ENCODE measurements at regions not wholly inside any gene's neighbourhood (a gene's known extent, or its start where the extent isn't known, plus 50 kb on each side); places are given as distances from the start of the nearest gene placed in this dataset.

GRCh38 chrX:4735299-4735698, 1021.9 kb upstream of the PRKX start:
- Histone ChIP-seq H3K27me3 (ENCODE audit: insufficient read depth, low read length) (no peaks in the 10 kb centered on the region), H3K4me1 (ENCODE audit: insufficient read depth, low read length, severe bottlenecking) (no peaks in the 10 kb centered on the region), H3K79me2 (ENCODE audit: insufficient read depth, low read length) (no peaks in the 10 kb centered on the region), H4K20me1 (ENCODE audit: insufficient read depth, low read length) (no peaks in the 10 kb centered on the region), H3K9ac (ENCODE audit: low read length) (no peak overlapping the region), H3K36me3 (ENCODE audit: insufficient read depth, low read length) (no peaks in the 10 kb centered on the region), H3K4me2 (ENCODE audit: low read length) (no peak overlapping the region), H3F3A (ENCODE audit: insufficient read depth, low read length) (no peaks in the 10 kb centered on the region), H3K9me2 (ENCODE audit: low read depth, low read length) (no peaks in the 10 kb centered on the region), H2AFZ (ENCODE audit: low read length) (no peak overlapping the region), H3K9me3 (ENCODE audit: low read length) (no peaks in the 10 kb centered on the region), H3K27ac (ENCODE audit: low read depth, low read length, poor library complexity, severe bottlenecking) (no peak overlapping the region), H3K4me3 (ENCODE audit: low read depth, low read length, poor library complexity, severe bottlenecking) (no peak overlapping the region)
- TF ChIP-seq EZH2 (IDR thresholded peaks at IDR 0.05; ENCODE audit: borderline replicate concordance, low read length) (no peak), CTCF (IDR thresholded peaks at IDR 0.05; ENCODE audit: low read length) (no peak)

GRCh38 chrX:4710618-4711433, 997.4 kb upstream of the PRKX start:
- H3K9ac ChIP-seq (ENCODE audit: low read length), result no peak overlapping the region
- H2AFZ ChIP-seq (ENCODE audit: low read length), result no peak overlapping the region
- H3K79me2 ChIP-seq (ENCODE audit: insufficient read depth, low read length), result no peaks in the 10 kb centered on the region
- no peak for TF ChIP-seq CTCF (IDR thresholded peaks at IDR 0.05; ENCODE audit: low read length)
- no peak for TF ChIP-seq EZH2 (IDR thresholded peaks at IDR 0.05; ENCODE audit: borderline replicate concordance, low read length)
- H3K36me3 ChIP-seq (ENCODE audit: insufficient read depth, low read length), result no peaks in the 10 kb centered on the region
- H3F3A ChIP-seq (ENCODE audit: insufficient read depth, low read length), result no peaks in the 10 kb centered on the region
- H3K9me2 ChIP-seq (ENCODE audit: low read depth, low read length), result no peaks in the 10 kb centered on the region
- H3K9me3 ChIP-seq (ENCODE audit: low read length), result no peaks in the 10 kb centered on the region
- no peak overlapping the region for H3K4me3 ChIP-seq (ENCODE audit: low read depth, low read length, poor library complexity, severe bottlenecking)
- no peaks in the 10 kb centered on the region for H3K27me3 ChIP-seq (ENCODE audit: insufficient read depth, low read length)
- no peaks in the 10 kb centered on the region for H3K4me1 ChIP-seq (ENCODE audit: insufficient read depth, low read length, severe bottlenecking)
- no peaks in the 10 kb centered on the region for H4K20me1 ChIP-seq (ENCODE audit: insufficient read depth, low read length)
- no peak overlapping the region for H3K4me2 ChIP-seq (ENCODE audit: low read length)
- H3K27ac ChIP-seq (ENCODE audit: low read depth, low read length, poor library complexity, severe bottlenecking), result peak overlapping the region; percentile 12

- Histone ChIP-seq H3K79me2 (ENCODE audit: insufficient read depth, low read length) (no peaks in the 10 kb centered on the region), H3K4me1 (ENCODE audit: insufficient read depth, low read length, severe bottlenecking) (no peaks in the 10 kb centered on the region), H3K9me2 (ENCODE audit: low read depth, low read length) (no peaks in the 10 kb centered on the region), H3K27ac (ENCODE audit: low read depth, low read length, poor library complexity, severe bottlenecking) (no peak overlapping the region), H3K27me3 (ENCODE audit: insufficient read depth, low read length) (no peaks in the 10 kb centered on the region), H4K20me1 (ENCODE audit: insufficient read depth, low read length) (no peaks in the 10 kb centered on the region), H3K4me3 (ENCODE audit: low read depth, low read length, poor library complexity, severe bottlenecking) (no peak overlapping the region), H3K4me2 (ENCODE audit: low read length) (no peak overlapping the region), H2AFZ (ENCODE audit: low read length) (no peak overlapping the region), H3K9me3 (ENCODE audit: low read length) (no peaks in the 10 kb centered on the region), H3K9ac (ENCODE audit: low read length) (no peak overlapping the region), H3K36me3 (ENCODE audit: insufficient read depth, low read length) (no peaks in the 10 kb centered on the region), H3F3A (ENCODE audit: insufficient read depth, low read length) (no peaks in the 10 kb centered on the region)
- no peak for TF ChIP-seq EZH2 (IDR thresholded peaks at IDR 0.05; ENCODE audit: borderline replicate concordance, low read length)
- TF ChIP-seq CTCF (IDR thresholded peaks at IDR 0.05; ENCODE audit: low read length), result no peak
These were observed 995.7 kb upstream of the PRKX start for GRCh38 chrX:4708970-4709760.

Data from OCI-LY1 (cell line).